ENCODE measurements at regions not wholly inside any gene's neighbourhood (a gene's known extent, or its start where the extent isn't known, plus 50 kb on each side); places are given as distances from the start of the nearest gene placed in this dataset.

DNA sequence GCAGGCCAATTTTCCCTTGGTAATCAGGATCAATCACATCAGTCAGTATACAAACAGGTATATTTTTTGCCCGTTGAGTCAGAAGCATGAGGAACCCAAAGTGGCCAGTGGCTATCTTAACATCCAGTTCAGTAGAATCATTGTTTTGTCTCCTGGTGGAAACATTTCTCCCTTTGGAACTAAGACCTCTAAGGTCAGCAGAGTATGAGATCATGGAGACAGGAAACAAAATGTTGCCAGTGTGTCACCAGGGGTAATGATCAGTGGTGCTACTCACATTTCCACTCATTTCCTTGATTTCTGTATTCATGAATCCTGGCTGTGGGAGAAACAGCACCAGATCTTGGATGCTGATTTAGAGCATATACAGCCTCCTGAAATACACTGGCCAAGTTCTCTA lies 553.0 kb downstream of the CSNK1G3 start:
- TF ChIP-seq RARB (CRISPR knock-in tag; IDR thresholded peaks at IDR 0.05): no peak
- no peak for TF ChIP-seq ZFP3 (CRISPR knock-in tag; IDR thresholded peaks at IDR 0.05)
- no peak for TF ChIP-seq TCF4 (CRISPR knock-in tag; IDR thresholded peaks at IDR 0.05; ENCODE audit: borderline replicate concordance)
- TF ChIP-seq ZNF565 (CRISPR knock-in tag; conservative IDR thresholded peaks at IDR 0.05; ENCODE audit: low read depth): no peak
- TF ChIP-seq, protein P1, sequence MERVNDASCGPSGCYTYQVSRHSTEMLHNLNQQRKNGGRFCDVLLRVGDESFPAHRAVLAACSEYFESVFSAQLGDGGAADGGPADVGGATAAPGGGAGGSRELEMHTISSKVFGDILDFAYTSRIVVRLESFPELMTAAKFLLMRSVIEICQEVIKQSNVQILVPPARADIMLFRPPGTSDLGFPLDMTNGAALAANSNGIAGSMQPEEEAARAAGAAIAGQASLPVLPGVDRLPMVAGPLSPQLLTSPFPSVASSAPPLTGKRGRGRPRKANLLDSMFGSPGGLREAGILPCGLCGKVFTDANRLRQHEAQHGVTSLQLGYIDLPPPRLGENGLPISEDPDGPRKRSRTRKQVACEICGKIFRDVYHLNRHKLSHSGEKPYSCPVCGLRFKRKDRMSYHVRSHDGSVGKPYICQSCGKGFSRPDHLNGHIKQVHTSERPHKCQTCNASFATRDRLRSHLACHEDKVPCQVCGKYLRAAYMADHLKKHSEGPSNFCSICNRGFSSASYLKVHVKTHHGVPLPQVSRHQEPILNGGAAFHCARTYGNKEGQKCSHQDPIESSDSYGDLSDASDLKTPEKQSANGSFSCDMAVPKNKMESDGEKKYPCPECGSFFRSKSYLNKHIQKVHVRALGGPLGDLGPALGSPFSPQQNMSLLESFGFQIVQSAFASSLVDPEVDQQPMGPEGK (CRISPR knock-in tag; IDR thresholded peaks at IDR 0.05; ENCODE audit: borderline replicate concordance): no peak
- no peak for TF ChIP-seq TOX (CRISPR knock-in tag; IDR thresholded peaks at IDR 0.05; ENCODE audit: borderline replicate concordance)
- TF ChIP-seq SNAI2 (CRISPR knock-in tag; IDR thresholded peaks at IDR 0.05): no peak
- TF ChIP-seq, protein P2, sequence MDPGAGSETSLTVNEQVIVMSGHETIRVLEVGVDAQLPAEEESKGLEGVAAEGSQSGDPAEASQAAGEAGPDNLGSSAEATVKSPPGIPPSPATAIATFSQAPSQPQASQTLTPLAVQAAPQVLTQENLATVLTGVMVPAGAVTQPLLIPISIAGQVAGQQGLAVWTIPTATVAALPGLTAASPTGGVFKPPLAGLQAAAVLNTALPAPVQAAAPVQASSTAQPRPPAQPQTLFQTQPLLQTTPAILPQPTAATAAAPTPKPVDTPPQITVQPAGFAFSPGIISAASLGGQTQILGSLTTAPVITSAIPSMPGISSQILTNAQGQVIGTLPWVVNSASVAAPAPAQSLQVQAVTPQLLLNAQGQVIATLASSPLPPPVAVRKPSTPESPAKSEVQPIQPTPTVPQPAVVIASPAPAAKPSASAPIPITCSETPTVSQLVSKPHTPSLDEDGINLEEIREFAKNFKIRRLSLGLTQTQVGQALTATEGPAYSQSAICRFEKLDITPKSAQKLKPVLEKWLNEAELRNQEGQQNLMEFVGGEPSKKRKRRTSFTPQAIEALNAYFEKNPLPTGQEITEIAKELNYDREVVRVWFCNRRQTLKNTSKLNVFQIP (CRISPR knock-in tag; IDR thresholded peaks at IDR 0.05; ENCODE audit: borderline replicate concordance, low read depth): no peak
- TF ChIP-seq BACH2 (CRISPR knock-in tag; IDR thresholded peaks at IDR 0.05; ENCODE audit: borderline replicate concordance): no peak
- TF ChIP-seq PPARA (CRISPR knock-in tag; IDR thresholded peaks at IDR 0.05; ENCODE audit: borderline replicate concordance): no peak
